Calu3 (cell line): ENCODE measurements at regions not wholly inside any gene's neighbourhood (a gene's known extent, or its start where the extent isn't known, plus 50 kb on each side); places are given as distances from the start of the nearest gene placed in this dataset.

ENCODE experiments used
- BruUV-seq: library from RNA; stranded (reverse); fragments of 400-500 nt; replicated peaks from 2 replicates; lab custom pipeline; 2021; lab: Mats Ljungman, UMichigan
- CTCF ChIA-PET: fragments of 300-600 bp; sonication (Branson Sonifier 250); formaldehyde crosslinking; loops from one replicate; lab custom pipeline; 2022; ENCODE audit warnings: antibody characterized with exemption; lab: Charles Lee
- DNase-seq: peaks from one replicate; pipeline ENCODE4 v3.0.0; 2022
- H3K27ac Mint-ChIP-seq: one replicate; pipeline ENCODE4 v1.8.0; 2022; ENCODE audit warnings: mixed read lengths; ENCODE audit not compliant: unreplicated experiment
- H3K27me3 Mint-ChIP-seq: one replicate; pipeline ENCODE4 v1.8.0; 2022; ENCODE audit warnings: mixed read lengths; ENCODE audit not compliant: unreplicated experiment
- H3K36me3 Mint-ChIP-seq: one replicate; pipeline ENCODE4 v1.8.0; 2022; ENCODE audit warnings: mild to moderate bottlenecking, moderate library complexity, mixed read lengths; ENCODE audit not compliant: insufficient read depth, unreplicated experiment
- H3K4me1 Mint-ChIP-seq: one replicate; pipeline ENCODE4 v1.8.0; 2022; ENCODE audit warnings: mild to moderate bottlenecking, low read depth, mixed read lengths; ENCODE audit not compliant: unreplicated experiment
- H3K4me3 Mint-ChIP-seq: one replicate; pipeline ENCODE4 v1.8.0; 2022; ENCODE audit warnings: mild to moderate bottlenecking, low read depth, moderate library complexity, mixed read lengths; ENCODE audit not compliant: unreplicated experiment
- H3K9me3 Mint-ChIP-seq: one replicate; pipeline ENCODE4 v1.8.0; 2022; ENCODE audit warnings: low read depth, mixed read lengths; ENCODE audit not compliant: unreplicated experiment
- intact Hi-C: fragments of 100-400 bp; cut with micrococcal nuclease; formaldehyde crosslinking; loops from one replicate; pipeline ENCODE4 v1.10.0; 2022; ENCODE audit not compliant: unreplicated experiment
- TF ChIP-seq, protein P1 (sequence below): fragments of 200-600 bp; IDR thresholded peaks from one replicate; pipeline ENCODE4 v1.8.0; 2022; ENCODE audit warnings: antibody characterized with exemption; ENCODE audit not compliant: unreplicated experiment

DNA sequence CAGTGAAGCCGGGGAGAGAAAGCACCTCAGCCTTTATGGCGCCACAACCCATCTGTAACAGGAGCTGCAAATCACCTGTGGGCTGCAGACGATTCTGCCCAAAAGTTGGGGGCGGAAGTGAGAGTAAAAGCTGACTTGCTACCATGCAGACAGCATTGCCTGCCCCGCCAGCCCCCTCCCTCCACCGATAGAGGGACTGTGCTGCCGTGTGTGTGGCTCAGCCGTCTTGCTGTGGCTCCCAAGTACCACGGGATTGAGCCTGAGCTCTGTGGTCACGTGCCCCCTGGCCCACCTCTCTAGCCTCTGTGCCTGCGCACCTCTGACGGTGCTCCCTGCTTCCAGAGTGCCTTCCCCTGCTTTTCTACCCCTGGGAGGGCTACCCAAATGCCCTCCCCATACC lies 79.6 kb downstream of the GLI2 start:
- H3K4me1 Mint-ChIP-seq: no peaks in the 10 kb centered on the region
- TF ChIP-seq, protein P1, sequence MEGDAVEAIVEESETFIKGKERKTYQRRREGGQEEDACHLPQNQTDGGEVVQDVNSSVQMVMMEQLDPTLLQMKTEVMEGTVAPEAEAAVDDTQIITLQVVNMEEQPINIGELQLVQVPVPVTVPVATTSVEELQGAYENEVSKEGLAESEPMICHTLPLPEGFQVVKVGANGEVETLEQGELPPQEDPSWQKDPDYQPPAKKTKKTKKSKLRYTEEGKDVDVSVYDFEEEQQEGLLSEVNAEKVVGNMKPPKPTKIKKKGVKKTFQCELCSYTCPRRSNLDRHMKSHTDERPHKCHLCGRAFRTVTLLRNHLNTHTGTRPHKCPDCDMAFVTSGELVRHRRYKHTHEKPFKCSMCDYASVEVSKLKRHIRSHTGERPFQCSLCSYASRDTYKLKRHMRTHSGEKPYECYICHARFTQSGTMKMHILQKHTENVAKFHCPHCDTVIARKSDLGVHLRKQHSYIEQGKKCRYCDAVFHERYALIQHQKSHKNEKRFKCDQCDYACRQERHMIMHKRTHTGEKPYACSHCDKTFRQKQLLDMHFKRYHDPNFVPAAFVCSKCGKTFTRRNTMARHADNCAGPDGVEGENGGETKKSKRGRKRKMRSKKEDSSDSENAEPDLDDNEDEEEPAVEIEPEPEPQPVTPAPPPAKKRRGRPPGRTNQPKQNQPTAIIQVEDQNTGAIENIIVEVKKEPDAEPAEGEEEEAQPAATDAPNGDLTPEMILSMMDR: no peak
- no TSS peak for BruUV-seq

DNA sequence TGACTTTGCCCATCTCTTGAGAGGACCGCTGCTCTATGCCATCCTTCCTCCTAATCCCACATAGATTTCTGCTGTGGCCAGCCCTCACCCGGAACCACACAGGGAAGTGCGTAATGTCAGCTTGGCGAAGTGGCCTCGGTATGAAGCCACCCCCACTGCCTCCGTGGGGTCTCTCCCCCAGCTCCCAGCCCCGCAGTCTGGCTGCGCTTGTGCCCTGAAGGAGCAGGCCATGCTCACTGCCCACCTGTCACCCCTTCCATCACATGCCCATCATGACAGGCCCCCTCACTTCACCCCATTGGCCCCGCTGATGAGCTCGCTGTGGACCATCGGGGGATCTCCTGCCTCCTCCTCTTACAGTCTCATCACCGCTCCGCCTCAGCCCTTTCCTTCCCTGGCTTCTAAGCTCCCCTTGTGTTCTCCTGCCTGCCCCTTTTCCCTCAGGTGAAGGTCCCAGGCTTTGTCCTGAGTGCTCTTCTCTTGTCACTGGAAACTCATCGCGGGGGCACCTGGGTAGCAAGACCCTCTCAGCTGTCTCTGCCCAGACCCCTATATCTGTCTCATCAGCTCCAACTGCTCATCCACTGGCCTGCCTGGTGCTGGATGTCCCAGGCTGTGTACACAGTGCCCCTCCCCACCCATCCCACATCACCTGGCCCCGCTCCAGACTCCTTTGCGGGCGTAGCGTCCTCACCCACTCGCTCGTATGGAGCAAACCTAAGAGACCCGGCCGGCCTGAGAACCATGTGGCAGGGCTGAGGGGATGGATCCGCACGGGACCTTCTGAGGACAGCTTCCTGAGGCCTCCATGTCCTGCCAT lies 81.7 kb downstream of the GLI2 start:
- H3K27ac Mint-ChIP-seq: no peak overlapping the region
- intact Hi-C loops: no loop called here
- CTCF ChIA-PET: interaction anchor here (1.3 kb wide), 1 partner anchor 12 kb away, joined by 3 read pairs; no protein-coding TSS in a partner anchor

More for the DNA sequence above, 79.6 kb downstream of the GLI2 start:
- CTCF ChIA-PET: interaction anchor here (1.1 kb wide), 1 partner anchor 61 kb away, joined by 4 read pairs; no protein-coding TSS in a partner anchor
- no peak for DNase-seq
- Mint-ChIP-seq H3K36me3 (no peaks in the 10 kb centered on the region), H3K27me3 (peaks cover 30% of the 10 kb centered on the region), H3K4me3 (no peak overlapping the region), H3K9me3 (no peaks in the 10 kb centered on the region), H3K27ac (no peak overlapping the region)
- intact Hi-C loops: no loop called here

DNA sequence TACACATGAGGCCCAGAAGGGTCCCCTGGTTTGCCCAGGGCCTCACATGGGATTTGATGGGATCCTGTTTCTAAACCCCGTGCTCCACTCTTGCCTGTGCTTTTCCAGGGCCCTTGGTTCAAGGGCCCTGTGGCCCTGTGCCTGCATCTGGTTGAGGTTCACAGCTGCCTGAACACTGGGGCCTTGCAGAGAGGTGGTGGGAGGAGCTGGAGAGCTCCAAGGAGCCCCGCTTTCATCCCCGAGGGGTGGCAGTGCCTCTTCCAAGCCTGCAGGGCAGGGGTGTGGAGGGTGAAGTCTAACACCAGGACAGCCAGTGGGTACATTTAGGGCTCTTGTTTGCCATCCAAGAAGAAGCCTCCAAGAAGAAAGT lies 82.3 kb downstream of the GLI2 start:
- DNase-seq: no peak
- TF ChIP-seq, protein P1: no peak
- H3K27ac Mint-ChIP-seq: no peak overlapping the region
- H3K36me3 Mint-ChIP-seq: no peaks in the 10 kb centered on the region
- CTCF ChIA-PET: no interaction called here
- intact Hi-C loops: no loop called here
- H3K9me3 Mint-ChIP-seq: no peaks in the 10 kb centered on the region
- H3K27me3 Mint-ChIP-seq: peaks cover 15% of the 10 kb centered on the region
- H3K4me3 Mint-ChIP-seq: no peak overlapping the region
- BruUV-seq: no TSS peak
- no peaks in the 10 kb centered on the region for H3K4me1 Mint-ChIP-seq

More for the DNA sequence above, 81.7 kb downstream of the GLI2 start:
- TF ChIP-seq, protein P1: no peak
- DNase-seq: no peak
- Mint-ChIP-seq H3K4me1 (no peaks in the 10 kb centered on the region), H3K4me3 (no peak overlapping the region), H3K9me3 (no peaks in the 10 kb centered on the region), H3K36me3 (no peaks in the 10 kb centered on the region), H3K27me3 (peaks cover 13% of the 10 kb centered on the region)
- no TSS peak for BruUV-seq

DNA sequence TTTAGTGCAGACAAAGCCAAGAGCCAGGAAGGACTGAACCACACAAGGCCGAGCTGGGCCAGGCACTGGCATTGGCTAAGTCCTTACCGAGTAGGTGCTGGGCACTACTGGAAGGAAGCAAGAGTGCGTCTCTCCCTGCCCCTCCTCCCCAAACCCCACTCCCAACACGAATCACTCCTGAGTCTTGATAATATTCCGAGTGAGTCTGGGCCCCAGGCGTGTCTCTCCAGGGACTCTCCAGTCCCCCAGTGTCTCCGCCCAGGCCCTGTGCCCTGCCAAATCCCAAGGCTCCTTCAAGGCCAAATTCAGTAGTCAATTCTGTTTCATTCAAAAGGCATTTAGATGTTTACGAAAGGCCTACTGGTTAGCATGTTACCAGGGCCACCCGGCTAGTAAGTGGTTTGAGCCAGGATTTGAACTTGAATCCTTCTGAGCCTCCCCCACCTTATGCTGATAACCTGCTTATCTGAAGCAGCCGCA lies 82.8 kb downstream of the GLI2 start:
- no peak overlapping the region for H3K4me3 Mint-ChIP-seq
- CTCF ChIA-PET: no interaction called here
- H3K4me1 Mint-ChIP-seq: no peaks in the 10 kb centered on the region
- H3K36me3 Mint-ChIP-seq: no peaks in the 10 kb centered on the region
- BruUV-seq: no TSS peak
- no peaks in the 10 kb centered on the region for H3K9me3 Mint-ChIP-seq
- peaks cover 17% of the 10 kb centered on the region for H3K27me3 Mint-ChIP-seq
- no peak overlapping the region for H3K27ac Mint-ChIP-seq
- DNase-seq: no peak
- TF ChIP-seq, protein P1: no peak
- intact Hi-C loops: no loop called here
